ENCODE measurements at regions not wholly inside any gene's neighbourhood (a gene's known extent, or its start where the extent isn't known, plus 50 kb on each side); places are given as distances from the start of the nearest gene placed in this dataset.
"Not testable (repeated sequence)": the region's sequence is repeated elsewhere in the genome, so short reads cannot be mapped to it uniquely, and the experiment has no call there.

DNA sequence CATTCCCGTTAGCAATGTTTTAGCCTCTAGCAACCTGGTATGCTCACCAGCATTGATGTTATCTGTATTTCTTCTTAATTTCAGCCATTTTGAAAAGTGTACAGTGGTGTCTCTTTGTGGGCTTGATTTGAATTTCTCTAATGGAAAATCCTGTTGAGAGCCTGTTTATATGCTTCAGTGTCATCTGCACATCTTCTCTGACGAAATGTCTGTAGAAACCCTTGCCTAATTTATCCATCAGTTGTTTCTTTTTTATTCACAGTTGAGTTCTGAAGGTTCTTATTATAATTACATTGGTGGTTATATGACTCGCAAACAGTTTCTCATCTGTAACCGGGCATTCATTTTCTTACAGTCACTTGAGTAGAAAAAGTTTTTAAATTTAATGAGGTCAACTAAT lies 1195.5 kb downstream of the TMEM121 start:
- not testable (repeated sequence) for H3K36me3 ChIP-seq; H3K27ac ChIP-seq; H3K9me3 ChIP-seq (replicated peaks in 1 of 11); H4K20me1 ChIP-seq; H3K4me3 ChIP-seq; H3K27me3 ChIP-seq; H3K4me1 ChIP-seq; H3K9ac ChIP-seq; H3K4me2 ChIP-seq

DNA sequence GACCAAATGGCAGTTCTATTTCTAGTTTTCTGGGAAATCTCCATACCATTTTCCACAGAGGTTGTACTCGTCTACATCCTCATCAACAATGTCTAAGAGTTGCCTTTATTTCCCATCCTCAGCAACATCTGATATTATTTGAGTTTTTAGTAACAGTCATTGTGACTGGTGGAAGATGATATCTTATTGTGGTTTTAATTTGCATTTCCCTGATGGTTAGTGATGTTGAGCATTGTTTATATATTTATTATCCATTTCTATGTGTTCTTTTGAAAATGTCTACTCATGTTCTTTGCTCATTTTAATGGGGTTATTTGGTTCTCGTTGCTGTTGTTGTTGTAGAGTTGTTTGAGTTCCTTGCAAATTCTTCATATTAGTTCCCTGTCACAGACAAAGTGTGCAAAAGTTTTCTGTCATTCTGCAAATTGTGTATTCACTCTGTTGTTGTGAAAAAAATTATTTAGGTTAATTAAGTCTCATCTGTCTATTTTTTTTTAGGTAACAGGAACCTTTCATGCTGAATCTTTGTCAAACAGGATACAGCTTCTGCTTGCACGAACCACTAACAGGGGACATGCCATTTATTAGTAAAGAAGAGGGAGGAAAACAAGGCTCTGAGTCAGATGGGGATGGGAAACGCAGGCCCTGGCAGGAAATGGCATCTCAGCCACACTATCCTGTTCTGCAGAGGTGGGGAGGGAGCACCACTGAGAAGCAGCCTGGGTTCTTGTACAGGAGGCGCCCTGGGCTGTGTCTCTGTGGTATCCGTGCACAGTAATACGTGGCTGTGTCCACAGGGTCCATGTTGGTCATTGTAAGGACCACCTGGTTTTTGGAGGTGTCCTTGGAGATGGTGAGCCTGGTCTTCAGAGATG lies 1196.7 kb downstream of the TMEM121 start:
- H3K9ac ChIP-seq; H3K4me3 ChIP-seq; H4K20me1 ChIP-seq; H3K4me1 ChIP-seq; H3K27me3 ChIP-seq; H3K4me2 ChIP-seq; H3K9me3 ChIP-seq (replicated peaks in 1 of 11); H3K36me3 ChIP-seq; H3K27ac ChIP-seq: not testable (repeated sequence)

DNA sequence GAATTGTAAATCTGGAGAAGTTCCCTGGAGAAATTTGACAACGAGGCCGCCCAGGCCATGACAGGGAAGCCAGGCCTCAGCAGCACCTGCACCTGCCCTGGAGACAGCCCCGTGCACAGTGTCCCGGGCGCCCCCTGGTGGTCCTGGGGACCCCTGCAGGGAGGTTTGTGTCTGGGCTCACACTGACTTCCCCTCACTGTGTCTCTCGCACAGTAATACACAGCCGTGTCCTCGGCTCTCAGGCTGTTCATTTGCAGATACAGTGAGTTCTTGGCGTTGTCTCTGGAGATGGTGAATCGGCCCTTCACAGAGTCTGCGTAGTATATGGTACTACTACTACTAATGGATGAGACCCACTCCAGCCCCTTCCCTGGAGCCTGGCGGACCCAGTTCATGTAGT lies 1201.6 kb downstream of the TMEM121 start:
- not testable (repeated sequence) for H3K9ac ChIP-seq, H3K27me3 ChIP-seq, H3K27ac ChIP-seq

DNA sequence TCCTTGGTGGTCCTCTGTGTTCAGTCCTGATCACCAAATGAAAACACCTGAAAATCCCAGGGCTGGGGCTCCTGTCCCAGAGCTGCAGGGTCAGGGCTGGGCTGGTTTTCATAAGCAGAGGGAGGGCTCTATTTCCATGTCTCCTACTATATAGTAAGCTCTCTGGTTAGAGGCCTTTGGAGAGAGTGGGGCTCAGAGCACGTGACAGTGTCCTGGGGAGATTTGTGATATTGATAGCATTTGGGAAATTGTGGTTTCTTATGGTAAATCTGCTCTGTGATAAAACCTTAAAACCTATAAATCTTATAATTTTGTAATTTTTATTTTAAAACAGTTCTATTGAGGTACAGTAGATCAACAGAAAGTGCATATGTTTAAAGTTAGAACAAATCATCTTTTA lies 1202.2 kb downstream of the TMEM121 start:
- TF ChIP-seq Cebpa-rat (IDR thresholded peaks at IDR 0.05): no peak
- Histone ChIP-seq H3K4me2 (no peak overlapping the region), H3K4me1 (no peaks in the 10 kb centered on the region), H3K27me3 (no peaks in the 10 kb centered on the region), H3K9ac (no peak overlapping the region), H3K4me3 (no peak overlapping the region), H3K9me3 (replicated peaks in 1 of 11) (no peaks in the 10 kb centered on the region), H3K27ac (no peak overlapping the region), H3K36me3 (no peaks in the 10 kb centered on the region), H4K20me1 (no peaks in the 10 kb centered on the region)

More for the DNA sequence above, 1201.6 kb downstream of the TMEM121 start:
- H3K4me2 ChIP-seq; H3K9me3 ChIP-seq (replicated peaks in 1 of 11); H4K20me1 ChIP-seq; H3K4me1 ChIP-seq; H3K4me3 ChIP-seq; H3K36me3 ChIP-seq: not testable (repeated sequence)

DNA sequence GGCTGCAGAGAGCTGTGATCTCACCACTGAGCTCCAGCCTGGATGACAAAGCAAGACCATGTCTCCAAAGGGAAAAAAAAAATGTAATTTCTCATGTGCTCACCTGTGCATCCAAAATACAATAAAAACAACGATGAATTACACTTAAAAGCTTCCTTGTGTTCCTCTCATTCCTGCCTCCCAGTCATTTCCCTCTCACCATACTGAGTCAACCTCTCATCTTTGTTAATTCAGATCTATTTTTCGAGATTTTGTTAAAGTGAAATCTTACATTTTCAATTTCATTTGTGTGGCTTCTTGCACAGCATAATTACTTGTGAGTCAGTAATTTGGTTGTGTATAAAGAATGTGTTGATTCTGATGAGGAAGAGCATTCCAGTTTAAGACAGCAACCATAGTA lies 1203.2 kb downstream of the TMEM121 start:
- Histone ChIP-seq H3K36me3 (no peaks in the 10 kb centered on the region), H3K4me2 (no peak overlapping the region), H3K4me3 (no peak overlapping the region), H3K27ac (no peak overlapping the region), H3K9me3 (replicated peaks in 1 of 11) (no peaks in the 10 kb centered on the region), H3K4me1 (no peaks in the 10 kb centered on the region), H3K9ac (no peak overlapping the region), H4K20me1 (no peaks in the 10 kb centered on the region), H3K27me3 (no peaks in the 10 kb centered on the region)
- no peak for TF ChIP-seq Cebpa-rat (IDR thresholded peaks at IDR 0.05)

DNA sequence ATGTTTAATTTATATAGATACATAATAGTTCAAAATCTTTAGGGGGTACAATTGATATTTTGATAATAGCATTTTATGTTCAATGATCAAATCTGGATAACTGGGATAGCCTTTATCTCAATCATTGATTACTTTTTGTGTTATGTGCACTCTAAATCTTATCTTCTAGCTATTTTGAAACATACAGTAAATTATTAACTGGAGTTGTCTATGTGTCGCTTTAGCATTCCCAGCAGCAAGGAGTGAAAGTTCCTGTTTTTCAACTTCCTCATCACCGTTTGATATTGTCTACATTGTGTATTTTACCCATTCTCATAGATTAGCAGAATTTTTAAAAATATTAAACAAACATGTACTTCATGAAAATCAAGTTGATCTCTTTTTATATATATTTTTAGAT lies 1207.4 kb downstream of the TMEM121 start:
- Histone ChIP-seq H3K27ac (no peak overlapping the region), H3K4me3 (no peak overlapping the region), H3K4me2 (no peak overlapping the region), H3K27me3 (no peaks in the 10 kb centered on the region), H3K4me1 (no peaks in the 10 kb centered on the region), H3K36me3 (no peaks in the 10 kb centered on the region), H3K9ac (no peak overlapping the region), H4K20me1 (no peaks in the 10 kb centered on the region), H3K9me3 (replicated peaks in 1 of 11) (no peaks in the 10 kb centered on the region)
- TF ChIP-seq Cebpa-rat (IDR thresholded peaks at IDR 0.05): no peak

DNA sequence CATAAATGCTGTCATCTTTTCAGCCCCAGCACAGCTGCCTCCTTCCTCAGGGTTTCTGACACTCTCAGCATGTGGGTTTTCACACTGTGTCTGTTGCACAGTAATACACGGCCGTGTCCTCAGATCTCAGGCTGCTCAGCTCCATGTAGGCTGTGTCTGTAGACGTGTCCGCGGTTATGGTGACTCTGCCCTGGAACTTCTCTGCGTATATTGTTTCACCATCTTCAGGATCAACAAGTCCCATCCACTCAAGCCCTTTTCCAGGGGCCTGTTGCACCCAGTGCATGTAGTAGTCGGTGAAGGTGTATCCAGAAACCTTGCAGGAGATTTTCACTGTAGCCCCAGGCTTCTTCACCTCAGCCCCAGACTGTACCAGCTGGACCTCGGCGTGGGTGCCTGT lies 1210.6 kb downstream of the TMEM121 start:
- no peaks in the 10 kb centered on the region for H3K9me3 ChIP-seq (replicated peaks in 1 of 11)
- TF ChIP-seq Cebpa-rat (IDR thresholded peaks at IDR 0.05): no peak
- H3K4me3 ChIP-seq: no peak overlapping the region
- H3K27me3 ChIP-seq: no peaks in the 10 kb centered on the region
- H3K4me2 ChIP-seq: no peak overlapping the region
- H3K36me3 ChIP-seq: no peaks in the 10 kb centered on the region
- H4K20me1 ChIP-seq: no peaks in the 10 kb centered on the region
- no peak overlapping the region for H3K27ac ChIP-seq
- no peaks in the 10 kb centered on the region for H3K4me1 ChIP-seq
- no peak overlapping the region for H3K9ac ChIP-seq

DNA sequence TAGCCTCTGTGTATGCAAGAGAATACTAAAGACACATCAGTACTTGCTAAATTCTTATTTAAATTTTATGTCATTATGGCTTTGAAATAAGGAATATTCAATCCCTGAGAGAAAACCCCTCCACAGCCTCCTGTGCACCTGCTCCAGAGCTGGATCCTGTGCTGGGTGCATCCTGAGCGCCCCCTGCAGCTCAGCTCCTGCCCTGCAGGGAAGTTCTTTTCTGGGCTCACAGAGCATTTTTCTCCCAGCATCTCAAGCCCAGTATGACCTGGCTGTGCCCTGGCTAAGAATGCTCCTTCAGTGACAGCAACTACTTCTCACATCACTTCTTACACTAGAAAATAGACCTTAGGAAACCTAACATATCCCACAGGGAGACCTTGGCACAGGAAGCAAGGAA lies 1211.7 kb downstream of the TMEM121 start:
- no peak for TF ChIP-seq Cebpa-rat (IDR thresholded peaks at IDR 0.05)
- no peaks in the 10 kb centered on the region for H3K27me3 ChIP-seq
- H3K9ac ChIP-seq: no peak overlapping the region
- no peak overlapping the region for H3K4me2 ChIP-seq
- no peaks in the 10 kb centered on the region for H3K4me1 ChIP-seq
- no peak overlapping the region for H3K4me3 ChIP-seq
- no peaks in the 10 kb centered on the region for H3K9me3 ChIP-seq (replicated peaks in 1 of 11)
- no peaks in the 10 kb centered on the region for H3K36me3 ChIP-seq
- H3K27ac ChIP-seq: no peak overlapping the region
- H4K20me1 ChIP-seq: no peaks in the 10 kb centered on the region

DNA sequence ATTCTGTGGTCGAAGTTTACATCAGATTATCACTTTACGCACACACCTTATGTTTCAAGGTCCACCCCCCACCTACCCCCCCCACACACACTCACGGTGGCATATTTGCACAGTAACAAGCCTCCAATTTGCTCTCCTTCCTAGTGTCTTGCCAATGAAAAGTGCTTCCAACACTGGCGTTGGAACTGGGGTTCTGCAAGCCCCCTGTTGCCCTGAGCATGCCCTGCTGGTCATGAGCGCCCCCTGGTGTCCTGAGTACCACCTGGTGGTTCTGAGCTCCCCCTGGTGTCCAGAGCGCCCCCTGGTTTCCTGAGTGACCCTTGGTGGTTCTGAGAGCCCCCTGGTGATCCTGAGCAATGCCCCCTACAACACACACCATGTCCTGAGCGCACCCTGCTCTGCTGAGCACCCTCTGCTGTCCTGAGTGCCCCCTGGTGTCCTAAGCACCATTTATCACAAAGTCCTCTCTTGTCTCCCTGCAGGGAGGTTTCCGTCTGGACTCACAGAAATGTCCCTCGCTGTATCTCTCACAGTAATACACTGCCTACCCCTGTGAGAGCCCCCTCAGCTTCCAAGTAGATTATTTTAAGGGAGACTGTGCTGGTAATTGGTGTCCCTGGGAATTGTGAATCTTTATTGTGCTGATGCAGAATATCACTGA lies 1212.3 kb downstream of the TMEM121 start:
- not testable (repeated sequence) for H3K27me3 ChIP-seq; H3K9ac ChIP-seq; H3K4me1 ChIP-seq; H3K9me3 ChIP-seq (replicated peaks in 1 of 11); H3K36me3 ChIP-seq; H3K27ac ChIP-seq; H3K4me2 ChIP-seq; H3K4me3 ChIP-seq; H4K20me1 ChIP-seq

DNA sequence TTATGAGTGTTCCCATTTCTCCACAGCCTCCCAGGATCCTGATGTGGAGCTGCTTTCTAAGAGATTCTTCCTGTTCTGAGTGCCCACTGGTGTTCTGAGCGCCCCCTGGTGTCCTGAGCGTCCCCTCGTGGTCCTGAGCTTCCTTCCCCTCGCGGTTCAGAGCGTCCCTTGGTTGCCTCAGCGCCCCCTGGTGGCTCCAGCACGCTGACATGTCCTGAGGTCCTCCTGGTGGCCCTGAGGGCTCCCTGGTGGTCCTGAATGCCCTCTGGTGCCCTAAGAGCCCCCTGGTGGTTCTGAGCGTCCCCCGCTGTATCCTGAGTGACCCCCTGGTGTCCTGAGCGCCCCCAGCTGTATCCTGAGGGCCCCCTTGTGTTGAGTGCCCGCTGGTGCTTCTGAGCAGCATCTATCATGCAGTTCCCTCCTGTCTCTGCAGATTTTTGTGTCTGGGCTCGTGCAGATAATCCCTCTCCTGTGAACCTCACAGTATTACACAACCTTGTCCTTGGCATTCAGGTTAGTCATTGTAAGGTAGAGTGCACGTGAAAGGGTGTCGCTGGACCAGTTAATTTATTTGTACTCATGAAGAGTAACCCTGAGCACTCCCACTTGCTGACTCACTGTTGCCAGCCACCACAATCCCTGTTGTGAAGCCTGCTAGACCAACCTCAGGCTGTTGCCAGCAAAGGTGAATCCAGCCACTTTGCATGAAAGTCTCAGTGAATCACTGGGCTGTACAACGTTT lies 1214.9 kb downstream of the TMEM121 start:
- not testable (repeated sequence) for H3K4me2 ChIP-seq; H3K9me3 ChIP-seq (replicated peaks in 1 of 11); H3K36me3 ChIP-seq; H3K27ac ChIP-seq; H4K20me1 ChIP-seq; H3K4me1 ChIP-seq; H3K9ac ChIP-seq; H3K4me3 ChIP-seq; H3K27me3 ChIP-seq

DNA sequence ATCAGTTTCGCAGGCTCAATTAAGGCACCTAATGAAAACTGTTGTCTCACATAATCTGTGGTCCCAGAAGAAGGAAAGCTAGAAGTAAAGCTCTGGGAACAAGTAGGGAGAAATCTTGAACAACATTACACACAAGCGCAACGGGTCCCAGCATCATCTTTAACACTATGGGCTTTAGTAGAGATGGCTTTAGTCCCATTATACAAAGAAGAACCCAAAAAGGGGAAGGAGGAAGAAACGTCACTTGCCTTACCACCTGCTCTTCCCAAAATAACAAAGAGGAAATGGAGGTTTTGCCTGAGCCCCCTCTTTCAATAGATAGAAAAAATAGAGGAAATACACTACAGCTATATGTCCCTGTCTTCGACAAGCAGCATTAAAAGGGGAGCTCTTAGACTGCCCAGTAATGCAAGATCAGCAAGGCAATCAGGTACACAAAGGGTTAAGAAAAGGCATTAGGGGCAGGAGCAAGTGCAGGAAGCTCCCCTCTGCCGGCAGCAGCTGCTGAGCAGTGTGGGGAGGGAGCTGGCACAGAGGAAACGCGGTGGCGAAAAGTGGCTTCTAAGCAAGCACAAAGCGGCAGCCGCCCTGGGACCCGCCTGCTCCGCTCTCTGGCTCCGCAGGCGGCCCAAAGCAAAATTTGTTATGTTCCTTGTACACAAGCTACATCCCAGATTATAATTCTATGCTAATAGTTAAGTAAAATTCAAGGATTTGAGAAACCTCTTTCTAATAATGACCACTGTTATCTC lies 1218.8 kb downstream of the TMEM121 start:
- H4K20me1 ChIP-seq; H3K27me3 ChIP-seq; H3K4me1 ChIP-seq; H3K27ac ChIP-seq; H3K4me3 ChIP-seq; H3K9me3 ChIP-seq (replicated peaks in 1 of 11); H3K4me2 ChIP-seq; H3K9ac ChIP-seq; H3K36me3 ChIP-seq: not testable (repeated sequence)

DNA sequence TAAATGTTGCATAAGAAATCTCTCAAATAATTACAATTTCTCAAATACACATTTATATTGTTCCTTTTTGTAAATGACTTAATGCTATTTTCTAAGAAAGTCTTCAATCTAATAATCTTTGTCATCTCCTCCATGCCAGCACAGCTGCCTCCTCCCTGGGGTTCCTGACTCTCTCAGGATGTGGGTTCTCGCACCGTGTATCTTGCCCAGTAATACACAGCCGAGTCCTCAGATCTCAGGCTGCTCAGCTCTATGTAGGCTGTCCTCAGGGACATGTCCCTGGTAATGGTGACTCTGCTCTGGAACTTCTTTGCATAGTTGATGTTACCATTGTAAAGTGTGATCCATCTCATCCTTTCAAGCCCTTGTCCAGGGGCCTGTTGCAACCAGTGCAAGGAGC lies 1223.7 kb downstream of the TMEM121 start:
- not testable (repeated sequence) for H3K27ac ChIP-seq; H3K4me2 ChIP-seq; H3K27me3 ChIP-seq; H4K20me1 ChIP-seq; H3K36me3 ChIP-seq; H3K4me1 ChIP-seq; H3K4me3 ChIP-seq; H3K9ac ChIP-seq; H3K9me3 ChIP-seq (replicated peaks in 1 of 11)

DNA sequence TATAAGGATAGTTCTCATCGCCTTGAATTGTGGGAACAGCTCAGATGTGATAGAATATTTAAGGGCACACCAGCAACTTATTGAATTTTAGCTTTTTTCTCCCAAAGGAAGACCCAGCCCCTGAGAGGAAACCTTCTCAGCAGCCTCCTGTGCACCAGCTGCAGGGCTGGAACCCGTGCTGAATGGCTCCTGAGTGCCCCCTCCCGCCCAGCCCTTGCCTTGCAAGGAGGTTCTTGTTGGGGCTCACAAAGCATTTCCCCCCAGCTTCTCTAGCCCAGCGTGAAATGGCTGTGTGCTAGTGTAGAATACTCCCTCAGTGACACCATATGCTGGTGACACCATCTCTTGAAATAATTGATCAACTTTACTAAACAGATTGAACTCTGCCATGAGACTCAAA lies 1227.4 kb downstream of the TMEM121 start:
- not testable (repeated sequence) for H3K4me1 ChIP-seq; H3K36me3 ChIP-seq; H3K9ac ChIP-seq; H3K27ac ChIP-seq; H3K9me3 ChIP-seq (replicated peaks in 1 of 11); H3K27me3 ChIP-seq; H3K4me2 ChIP-seq; H3K4me3 ChIP-seq; H4K20me1 ChIP-seq

Measured in BLaER1 treated with 17β-estradiol and CSF1 and Interleukin-3, amounts not matched to agents 10 nM and 100 nM (cell line).